HepG2 (cell line): ENCODE measurements at regions not wholly inside any gene's neighbourhood (a gene's known extent, or its start where the extent isn't known, plus 50 kb on each side); places are given as distances from the start of the nearest gene placed in this dataset.

ENCODE experiments used
- ATAC-seq: fragments of 200-7000 bp; cut with Tn5 transposase; 3 replicates; pipeline ENCODE4 v1.9.1; 2020; ENCODE audit warnings: mild to moderate bottlenecking, moderate library complexity
- BruUV-seq: library from RNA; stranded (reverse); fragments of 400-500 nt; replicated peaks from 2 replicates; lab custom pipeline; 2021; lab: Mats Ljungman, UMichigan
- CTCF ChIA-PET: fragments of 300-600 bp; formaldehyde crosslinking; extraction: SDS; loops from one replicate; lab custom pipeline; 2021; ENCODE audit warnings: low total read pairs, inconsistent platforms, low intra/inter-chr PET ratio; lab: Yijun Ruan, JAX
- POLR2A ChIA-PET: fragments of 350-600 bp; sonication (Branson Sonifier 250); formaldehyde crosslinking; loops from one replicate; lab custom pipeline; 2020; ENCODE audit warnings: antibody characterized with exemption, inconsistent platforms; lab: Yijun Ruan, JAX
- DNase-seq: peaks from one replicate; pipeline ENCODE4 v3.0.0-alpha.2; 2015; ENCODE audit warnings: low spot score
- FAIRE-seq: peaks from 3 replicates; lab custom pipeline; 2011; peaks lifted over from hg19 to GRCh38; lab: Jason Lieb, UNC
- H2AFZ ChIP-seq: one replicate; pipeline ENCODE4 v1.6.1; 2011; ENCODE audit warnings: low read length, inconsistent platforms
- H3K27ac ChIP-seq: fragments of 300-600 bp; 3 replicates; pipeline ENCODE4 v1.8.0; 2011; ENCODE audit warnings: mixed run types, mild to moderate bottlenecking, mixed read lengths, low read length, inconsistent platforms; ENCODE audit not compliant: insufficient read depth; ENCODE audit errors: extremely low read length
- H3K27me3 ChIP-seq, 2 experiments: fragments of 200-600 bp in 1 of 2; 2 replicates in 1 of 2; 3 replicates in 1 of 2; pipeline versions ENCODE4 v1.6.0 to v1.8.0; 2011; ENCODE audit warnings: low read length in 2 of 2, mild to moderate bottlenecking in 2 of 2, moderate library complexity in 2 of 2, inconsistent platforms in 1 of 2; ENCODE audit not compliant: insufficient read depth in 2 of 2, control insufficient read depth in 1 of 2
- H3K36me3 ChIP-seq, 2 experiments: fragments of 200-600 bp in 1 of 2; replicated peaks in 1 of 2; 2 replicates in 1 of 2; 3 replicates in 1 of 2; pipeline versions ENCODE4 v1.5.1 to v1.8.0; 2011; ENCODE audit warnings: low read length in 2 of 2, inconsistent platforms in 1 of 2; ENCODE audit not compliant: insufficient read depth in 2 of 2, control insufficient read depth in 1 of 2
- H3K4me1 ChIP-seq: 2 replicates; pipeline ENCODE4 v1.5.1; 2012; ENCODE audit warnings: low read length, inconsistent platforms; ENCODE audit not compliant: insufficient read depth
- H3K4me2 ChIP-seq: 2 replicates; pipeline ENCODE4 v1.6.0; 2011; ENCODE audit warnings: low read depth, low read length, inconsistent platforms
- H3K4me3 ChIP-seq, 3 experiments: fragments of 200-600 bp in 1 of 3; sonication (generic), shearing (Covaris generic) in 1 of 3; replicated peaks in 1 of 3; 2 replicates each; pipeline ENCODE4 v1.5.1; 2011 to 2016; ENCODE audit warnings: low read length in 3 of 3, inconsistent platforms in 2 of 3, low read depth in 2 of 3, mild to moderate bottlenecking in 2 of 3, control low read depth in 1 of 3, mixed read lengths in 1 of 3; ENCODE audit not compliant: insufficient read depth in 1 of 3
- H3K79me2 ChIP-seq: one replicate; pipeline ENCODE4 v1.6.1; 2011; ENCODE audit warnings: low read length, inconsistent platforms; ENCODE audit not compliant: insufficient read depth
- H3K9ac ChIP-seq: 2 replicates; pipeline ENCODE4 v1.6.0; 2011; ENCODE audit warnings: mild to moderate bottlenecking, low read depth, low read length, inconsistent platforms; ENCODE audit not compliant: insufficient read depth
- H3K9me3 ChIP-seq: 2 replicates; pipeline ENCODE4 v1.5.1; 2012; ENCODE audit warnings: mild to moderate bottlenecking, low read length
- H4K20me1 ChIP-seq: 2 replicates; pipeline ENCODE4 v1.6.0; 2011; ENCODE audit warnings: inconsistent platforms, mild to moderate bottlenecking, low read length, moderate library complexity; ENCODE audit not compliant: insufficient read depth
- ATF1 ChIP-seq: IDR thresholded peaks from 2 replicates; pipeline ENCODE4 v1.6.1; 2016; ENCODE audit warnings: mild to moderate bottlenecking, control low read depth
- HMG20A ChIP-seq: IDR thresholded peaks from 2 replicates; pipeline ENCODE4 v1.6.1; 2016; ENCODE audit warnings: borderline replicate concordance
- TARDBP ChIP-seq: sonication (generic); formaldehyde crosslinking; IDR thresholded peaks from 2 replicates; pipeline ENCODE4 v1.8.0; 2022; ENCODE audit warnings: mild to moderate bottlenecking, missing genetic modification reagents
- ZNF142 ChIP-seq: sonication (generic); formaldehyde crosslinking; IDR thresholded peaks from 2 replicates; pipeline ENCODE4 v1.4.0; 2020; ENCODE audit warnings: missing genetic modification reagents
- ZNF280D ChIP-seq: sonication (generic); formaldehyde crosslinking; IDR thresholded peaks from 2 replicates; pipeline ENCODE4 v1.5.1; 2020; ENCODE audit warnings: mild to moderate bottlenecking, missing genetic modification reagents
- ZNF460 ChIP-seq: sonication (generic); formaldehyde crosslinking; IDR thresholded peaks from 2 replicates; pipeline ENCODE4 v1.5.1; 2020; ENCODE audit warnings: missing genetic modification reagents, mild to moderate bottlenecking, borderline replicate concordance
- ZNF512B ChIP-seq: sonication (generic); formaldehyde crosslinking; IDR thresholded peaks from 2 replicates; pipeline ENCODE4 v1.5.1; 2020; ENCODE audit warnings: missing genetic modification reagents, mild to moderate bottlenecking, borderline replicate concordance
- ZNF772 ChIP-seq: sonication (generic); formaldehyde crosslinking; IDR thresholded peaks from 2 replicates; pipeline ENCODE4 v1.5.0; 2020; ENCODE audit warnings: mild to moderate bottlenecking, missing genetic modification reagents
- ZSCAN21 ChIP-seq: sonication (generic); formaldehyde crosslinking; IDR thresholded peaks from 2 replicates; pipeline ENCODE4 v1.8.0; 2022; ENCODE audit warnings: mild to moderate bottlenecking, missing genetic modification reagents, moderate library complexity, borderline replicate concordance
- WGBS: methylation state at CpG from one replicate; pipeline ENCODE4 v1.1.6; 2017; ENCODE audit warnings: low lambda C conversion rate; 5-methylcytosine and 5-hydroxymethylcytosine counted together
- in situ Hi-C: cut with HindIII; loops from 2 replicates; pipeline ENCODE4 v1.10.0; 2017; ENCODE audit warnings: low pct_unique_long_range_greater_than_20kb; ENCODE audit not compliant: extremely low pct_ligation_motif_present
- intact Hi-C: fragments of 100-400 bp; cut with micrococcal nuclease; formaldehyde crosslinking; loops from one replicate; pipeline ENCODE4 v1.10.0; 2022; ENCODE audit not compliant: unreplicated experiment

GRCh38 chr2:238584617-238585016 lies 157.9 kb downstream of the ASB1 start (continued):
- TF ChIP-seq ZNF512B (no peak), ZNF460 (CRISPR knock-in tag) (no peak)

GRCh38 chr2:238585836-238586821 lies 159.4 kb downstream of the ASB1 start:
- H3K9me3 ChIP-seq: no peaks in the 10 kb centered on the region
- no peak overlapping the region for H3K4me2 ChIP-seq
- intact Hi-C loops (no loop called here), in situ Hi-C loops (no loop called here)
- no peak overlapping the region for H3K4me3 ChIP-seq
- POLR2A ChIA-PET: no interaction called here
- no peaks in the 10 kb centered on the region for H4K20me1 ChIP-seq
- H3K36me3 ChIP-seq: no peaks in the 10 kb centered on the region
- peaks cover 0 to 29% of the 10 kb centered on the region in 2 experiments; a peak in 3 of 5 replicates for H3K27me3 ChIP-seq
- no peak for TF ChIP-seq ZNF280D (CRISPR knock-in tag)
- no peak for TF ChIP-seq ZSCAN21 (CRISPR knock-in tag)
- TF ChIP-seq ATF1 (CRISPR knock-in tag): no peak
- no peak for TF ChIP-seq ZNF142 (CRISPR knock-in tag)
- no peak for TF ChIP-seq ZNF772 (CRISPR knock-in tag)
- TF ChIP-seq HMG20A (CRISPR knock-in tag): no peak
- no peak for TF ChIP-seq TARDBP (CRISPR knock-in tag)
- TF ChIP-seq, all 625 proteins: peak for 0
- CTCF ChIA-PET: no interaction called here
- no TSS peak for BruUV-seq
- 55% methylated on average over 27 of the region's 34 CpGs for WGBS
- DNase-seq (no peak), FAIRE-seq (no peak), ATAC-seq (no peak)
- Histone ChIP-seq H3K79me2 (no peaks in the 10 kb centered on the region), H3K9ac (no peak overlapping the region), H2AFZ (no peak overlapping the region), H3K4me1 (no peaks in the 10 kb centered on the region), H3K27ac (no peak overlapping the region)
